GM19328 (cell line): ENCODE measurements at regions not wholly inside any gene's neighbourhood (a gene's known extent, or its start where the extent isn't known, plus 50 kb on each side); places are given as distances from the start of the nearest gene placed in this dataset.
"Not testable (repeated sequence)": the region's sequence is repeated elsewhere in the genome, so short reads cannot be mapped to it uniquely, and the experiment has no call there.

ENCODE experiments used
- ATAC-seq: cut with Tn5 transposase; IDR thresholded peaks from one replicate; pipeline ENCODE4 v1.9.1; 2021; ENCODE audit warnings: mild to moderate bottlenecking, moderate library complexity; ENCODE audit not compliant: unreplicated experiment

GRCh38 chr6:113011801-113012200 lies 664.7 kb downstream of the RFPL4B start:
- ATAC-seq = no peak

GRCh38 chr6:113015249-113015648 lies 668.1 kb downstream of the RFPL4B start:
- ATAC-seq = no peak

GRCh38 chr6:113017353-113017752 lies 670.2 kb downstream of the RFPL4B start:
- ATAC-seq = no peak

- ATAC-seq = no peak
Measured at GRCh38 chr6:113018351-113019151, 671.4 kb downstream of the RFPL4B start.

GRCh38 chr6:113019176-113019575 lies 672.0 kb downstream of the RFPL4B start:
- ATAC-seq = no peak

- no peak for ATAC-seq
Measured at GRCh38 chr6:113027780-113028179, 680.6 kb downstream of the RFPL4B start.

GRCh38 chr6:113029161-113029560 lies 682.0 kb downstream of the RFPL4B start:
- not testable (repeated sequence) for ATAC-seq

GRCh38 chr6:113031591-113032238 lies 684.6 kb downstream of the RFPL4B start:
- ATAC-seq = no peak

- no peak for ATAC-seq
Measured at GRCh38 chr6:113039005-113039404, 691.9 kb downstream of the RFPL4B start.

- ATAC-seq = no peak
Measured at GRCh38 chr6:113047148-113047547, 700.0 kb downstream of the RFPL4B start.

GRCh38 chr6:113047932-113048331 lies 700.8 kb downstream of the RFPL4B start:
- ATAC-seq = no peak

- ATAC-seq = no peak
Measured at GRCh38 chr6:113048741-113049140, 701.6 kb downstream of the RFPL4B start.

- ATAC-seq = no peak
Measured at GRCh38 chr6:113049190-113049589, 702.1 kb downstream of the RFPL4B start.

GRCh38 chr6:113050010-113050858 lies 703.1 kb downstream of the RFPL4B start:
- no peak for ATAC-seq

GRCh38 chr6:113050979-113051378 lies 703.8 kb downstream of the RFPL4B start:
- ATAC-seq = no peak

GRCh38 chr6:113052506-113052905 lies 705.4 kb downstream of the RFPL4B start:
- ATAC-seq = no peak

- ATAC-seq = no peak
Measured at GRCh38 chr6:113055061-113055460, 707.9 kb downstream of the RFPL4B start.

GRCh38 chr6:113055998-113056397 lies 708.9 kb downstream of the RFPL4B start:
- ATAC-seq = no peak

- ATAC-seq = no peak
Measured at GRCh38 chr6:113057567-113058053, 710.5 kb downstream of the RFPL4B start.

- no peak for ATAC-seq
Measured at GRCh38 chr6:113060664-113061063, 713.5 kb downstream of the RFPL4B start.

- ATAC-seq = no peak
Measured at GRCh38 chr6:113065611-113066010, 718.5 kb downstream of the RFPL4B start.
